Gastroesophageal sphincter (tissue), 4 donors: ENCODE measurements at regions not wholly inside any gene's neighbourhood (a gene's known extent, or its start where the extent isn't known, plus 50 kb on each side); places are given as distances from the start of the nearest gene placed in this dataset.

Experiments used
- ATAC-seq: fragments of 150-250 bp; one replicate; pipeline ENCODE4 v1.9.1; 2016; ENCODE audit warnings: mild to moderate bottlenecking, moderate library complexity
- H3K27ac ChIP-seq, 4 donors: fragments of 200-600 bp; sonication (generic) in 3 of 4; 1 replicate in 3 of 4; 2 replicates in 1 of 4; pipeline ENCODE4 v1.5.1; 2016 to 2019
- H3K27me3 ChIP-seq: fragments of 200-600 bp; sonication (generic); one replicate; pipeline ENCODE4 v1.5.1; 2019
- H3K36me3 ChIP-seq, 2 donors: fragments of 200-600 bp; sonication (generic); one replicate each; pipeline ENCODE4 v1.5.1; 2019; ENCODE audit warnings: control low read depth in 1 of 2
- H3K4me1 ChIP-seq, 3 donors: fragments of 200-600 bp; sonication (generic); 1 replicate in 2 of 3; 2 replicates in 1 of 3; pipeline ENCODE4 v1.5.1; 2016 to 2019; ENCODE audit warnings: control low read depth in 2 of 3
- H3K4me3 ChIP-seq, 2 donors: fragments of 200-600 bp; sonication (generic); one replicate each; pipeline ENCODE4 v1.5.1; 2019; ENCODE audit warnings: mild to moderate bottlenecking in 1 of 2, moderate library complexity in 1 of 2
- H3K9me3 ChIP-seq, 3 donors: fragments of 200-600 bp; sonication (generic); one replicate each; pipeline ENCODE4 v1.5.1; 2017 to 2019; ENCODE audit warnings: control low read depth in 2 of 3
- CTCF ChIP-seq, 4 experiments: fragments of 200-600 bp in 2 of 4; fragments of 450-650 bp in 2 of 4; sonication (generic) in 1 of 4; IDR thresholded peaks; one replicate each; pipeline ENCODE4 v1.5.1; 2017 to 2019; ENCODE audit warnings: antibody characterized with exemption in 4 of 4, mild to moderate bottlenecking in 2 of 4, moderate library complexity in 2 of 4
- EP300 ChIP-seq: sonication (generic); formaldehyde crosslinking; IDR thresholded peaks from one replicate; pipeline ENCODE4 v1.6.1; 2017; ENCODE audit warnings: antibody characterized with exemption, mild to moderate bottlenecking
- POLR2A ChIP-seq, 2 donors: fragments of 450-650 bp; IDR thresholded peaks; one replicate each; pipeline ENCODE4 v1.6.1; 2017; ENCODE audit warnings: antibody characterized with exemption in 2 of 2, mild to moderate bottlenecking in 2 of 2, moderate library complexity in 1 of 2
- POLR2AphosphoS5 ChIP-seq: sonication (generic); formaldehyde crosslinking; IDR thresholded peaks from one replicate; pipeline ENCODE4 v1.6.1; 2017; ENCODE audit warnings: antibody characterized with exemption
- WGBS, 2 donors: methylation state at CpG; one replicate each; pipeline ENCODE4 v1.1.5; 2018; ENCODE audit warnings: low coverage in 1 of 2; 5-methylcytosine and 5-hydroxymethylcytosine counted together

- TF ChIP-seq EP300 (no peak), POLR2AphosphoS5 (no peak), POLR2A (IDR thresholded peaks at IDR 0.05) (no peak), CTCF (IDR thresholded peaks at IDR 0.05) (no peak)
These were observed 837.4 kb upstream of the USP15 start for GRCh38 chr12:61422786-61423185.

GRCh38 chr12:61452076-61452475 lies 808.1 kb upstream of the USP15 start:
- no peak for TF ChIP-seq POLR2AphosphoS5
- TF ChIP-seq POLR2A (IDR thresholded peaks at IDR 0.05), result no peak
- no peak for TF ChIP-seq CTCF (IDR thresholded peaks at IDR 0.05)
- TF ChIP-seq EP300, result no peak
- Histone ChIP-seq H3K27ac (no peak overlapping the region), H3K4me3 (no peak overlapping the region), H3K36me3 (no peaks in the 10 kb centered on the region), H3K9me3 (no peaks in the 10 kb centered on the region), H3K27me3 (no peaks in the 10 kb centered on the region), H3K4me1 (no peaks in the 10 kb centered on the region)
- no peak for ATAC-seq
- WGBS, 2 donors, result 25 to 72% methylated on average over 1 of the region's 1 CpG

More at GRCh38 chr12:61422786-61423185, 837.4 kb upstream of the USP15 start:
- Histone ChIP-seq H3K27ac (no peak overlapping the region), H3K36me3 (no peaks in the 10 kb centered on the region), H3K9me3 (no peaks in the 10 kb centered on the region), H3K27me3 (no peaks in the 10 kb centered on the region), H3K4me1 (no peaks in the 10 kb centered on the region), H3K4me3 (no peak overlapping the region)
- no peak for ATAC-seq

GRCh38 chr12:61487728-61488127 lies 772.5 kb upstream of the USP15 start:
- ATAC-seq, result no peak
- Histone ChIP-seq H3K4me3 (no peak overlapping the region), H3K4me1 (no peaks in the 10 kb centered on the region), H3K27me3 (no peaks in the 10 kb centered on the region), H3K9me3 (peaks cover 0 to 7% (median 0%) of the 10 kb centered on the region in 3 donors), H3K27ac (no peak overlapping the region), H3K36me3 (no peaks in the 10 kb centered on the region)
- no peak for TF ChIP-seq POLR2A (IDR thresholded peaks at IDR 0.05)
- TF ChIP-seq POLR2AphosphoS5, result no peak
- no peak for TF ChIP-seq CTCF (IDR thresholded peaks at IDR 0.05)
- no peak for TF ChIP-seq EP300

GRCh38 chr12:61490526-61491498 lies 769.4 kb upstream of the USP15 start:
- ATAC-seq, result no peak
- 20 to 32% methylated on average over 4 of the region's 4 CpGs for WGBS, 2 donors

More at GRCh38 chr12:61490526-61491498, 769.4 kb upstream of the USP15 start:
- Histone ChIP-seq H3K9me3 (no peaks in the 10 kb centered on the region), H3K4me3 (no peak overlapping the region), H3K27me3 (no peaks in the 10 kb centered on the region), H3K4me1 (no peaks in the 10 kb centered on the region), H3K36me3 (no peaks in the 10 kb centered on the region), H3K27ac (no peak overlapping the region)
- no peak for TF ChIP-seq CTCF (IDR thresholded peaks at IDR 0.05)
- TF ChIP-seq POLR2AphosphoS5, result no peak
